ENCODE measurements at regions not wholly inside any gene's neighbourhood (a gene's known extent, or its start where the extent isn't known, plus 50 kb on each side); places are given as distances from the start of the nearest gene placed in this dataset.

DNA sequence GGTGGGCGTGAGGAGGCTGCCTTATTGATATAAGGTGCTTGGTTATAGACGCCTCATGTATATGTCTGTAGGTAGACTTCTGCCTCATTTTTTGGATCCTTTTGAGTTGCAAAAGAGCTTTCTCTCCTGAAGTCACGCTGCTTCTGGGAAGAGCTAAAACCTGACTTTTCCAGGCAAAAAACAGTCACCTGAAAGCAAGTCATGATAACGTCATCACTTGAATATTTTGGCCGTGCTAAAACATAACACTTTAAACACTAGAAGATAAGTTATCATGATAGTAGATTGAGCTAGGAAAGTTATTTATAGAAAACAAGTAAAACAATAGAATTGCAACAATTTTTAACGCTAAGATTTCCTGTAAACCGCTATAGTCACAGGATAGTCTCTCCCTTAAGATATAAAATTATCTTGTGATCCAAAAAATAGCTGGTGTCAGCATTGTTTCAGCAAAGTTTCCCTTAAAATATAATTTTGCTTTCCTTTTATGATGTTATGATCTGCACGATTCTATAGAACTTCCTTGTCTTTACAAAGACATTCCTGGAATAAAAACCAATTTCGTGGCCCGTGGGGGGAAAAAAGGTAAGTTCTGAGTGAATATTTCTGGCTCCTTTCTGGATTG lies 69.0 kb upstream of the AKAP12 start:
- TF ChIP-seq, protein P1, sequence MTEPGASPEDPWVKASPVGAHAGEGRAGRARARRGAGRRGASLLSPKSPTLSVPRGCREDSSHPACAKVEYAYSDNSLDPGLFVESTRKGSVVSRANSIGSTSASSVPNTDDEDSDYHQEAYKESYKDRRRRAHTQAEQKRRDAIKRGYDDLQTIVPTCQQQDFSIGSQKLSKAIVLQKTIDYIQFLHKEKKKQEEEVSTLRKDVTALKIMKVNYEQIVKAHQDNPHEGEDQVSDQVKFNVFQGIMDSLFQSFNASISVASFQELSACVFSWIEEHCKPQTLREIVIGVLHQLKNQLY (CRISPR knock-in tag; IDR thresholded peaks at IDR 0.05), result no peak
- TF ChIP-seq ZNF232 (CRISPR knock-in tag; IDR thresholded peaks at IDR 0.05) (no peak), JUN (CRISPR knock-in tag; IDR thresholded peaks at IDR 0.05) (no peak), ZBTB21 (CRISPR knock-in tag; IDR thresholded peaks at IDR 0.05; ENCODE audit: borderline replicate concordance) (no peak), ZNF423 (CRISPR knock-in tag; IDR thresholded peaks at IDR 0.05) (no peak)
- TF ChIP-seq, protein P2, sequence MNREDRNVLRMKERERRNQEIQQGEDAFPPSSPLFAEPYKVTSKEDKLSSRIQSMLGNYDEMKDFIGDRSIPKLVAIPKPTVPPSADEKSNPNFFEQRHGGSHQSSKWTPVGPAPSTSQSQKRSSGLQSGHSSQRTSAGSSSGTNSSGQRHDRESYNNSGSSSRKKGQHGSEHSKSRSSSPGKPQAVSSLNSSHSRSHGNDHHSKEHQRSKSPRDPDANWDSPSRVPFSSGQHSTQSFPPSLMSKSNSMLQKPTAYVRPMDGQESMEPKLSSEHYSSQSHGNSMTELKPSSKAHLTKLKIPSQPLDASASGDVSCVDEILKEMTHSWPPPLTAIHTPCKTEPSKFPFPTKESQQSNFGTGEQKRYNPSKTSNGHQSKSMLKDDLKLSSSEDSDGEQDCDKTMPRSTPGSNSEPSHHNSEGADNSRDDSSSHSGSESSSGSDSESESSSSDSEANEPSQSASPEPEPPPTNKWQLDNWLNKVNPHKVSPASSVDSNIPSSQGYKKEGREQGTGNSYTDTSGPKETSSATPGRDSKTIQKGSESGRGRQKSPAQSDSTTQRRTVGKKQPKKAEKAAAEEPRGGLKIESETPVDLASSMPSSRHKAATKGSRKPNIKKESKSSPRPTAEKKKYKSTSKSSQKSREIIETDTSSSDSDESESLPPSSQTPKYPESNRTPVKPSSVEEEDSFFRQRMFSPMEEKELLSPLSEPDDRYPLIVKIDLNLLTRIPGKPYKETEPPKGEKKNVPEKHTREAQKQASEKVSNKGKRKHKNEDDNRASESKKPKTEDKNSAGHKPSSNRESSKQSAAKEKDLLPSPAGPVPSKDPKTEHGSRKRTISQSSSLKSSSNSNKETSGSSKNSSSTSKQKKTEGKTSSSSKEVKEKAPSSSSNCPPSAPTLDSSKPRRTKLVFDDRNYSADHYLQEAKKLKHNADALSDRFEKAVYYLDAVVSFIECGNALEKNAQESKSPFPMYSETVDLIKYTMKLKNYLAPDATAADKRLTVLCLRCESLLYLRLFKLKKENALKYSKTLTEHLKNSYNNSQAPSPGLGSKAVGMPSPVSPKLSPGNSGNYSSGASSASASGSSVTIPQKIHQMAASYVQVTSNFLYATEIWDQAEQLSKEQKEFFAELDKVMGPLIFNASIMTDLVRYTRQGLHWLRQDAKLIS (CRISPR knock-in tag; IDR thresholded peaks at IDR 0.05; ENCODE audit: borderline replicate concordance), result no peak
- TF ChIP-seq, protein P3, sequence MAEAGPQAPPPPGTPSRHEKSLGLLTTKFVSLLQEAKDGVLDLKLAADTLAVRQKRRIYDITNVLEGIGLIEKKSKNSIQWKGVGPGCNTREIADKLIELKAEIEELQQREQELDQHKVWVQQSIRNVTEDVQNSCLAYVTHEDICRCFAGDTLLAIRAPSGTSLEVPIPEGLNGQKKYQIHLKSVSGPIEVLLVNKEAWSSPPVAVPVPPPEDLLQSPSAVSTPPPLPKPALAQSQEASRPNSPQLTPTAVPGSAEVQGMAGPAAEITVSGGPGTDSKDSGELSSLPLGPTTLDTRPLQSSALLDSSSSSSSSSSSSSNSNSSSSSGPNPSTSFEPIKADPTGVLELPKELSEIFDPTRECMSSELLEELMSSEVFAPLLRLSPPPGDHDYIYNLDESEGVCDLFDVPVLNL (CRISPR knock-in tag; IDR thresholded peaks at IDR 0.05; ENCODE audit: borderline replicate concordance, low read depth), result no peak
- TF ChIP-seq, protein P4, sequence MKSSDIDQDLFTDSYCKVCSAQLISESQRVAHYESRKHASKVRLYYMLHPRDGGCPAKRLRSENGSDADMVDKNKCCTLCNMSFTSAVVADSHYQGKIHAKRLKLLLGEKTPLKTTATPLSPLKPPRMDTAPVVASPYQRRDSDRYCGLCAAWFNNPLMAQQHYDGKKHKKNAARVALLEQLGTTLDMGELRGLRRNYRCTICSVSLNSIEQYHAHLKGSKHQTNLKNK (CRISPR knock-in tag; IDR thresholded peaks at IDR 0.05), result no peak
- Mint-ChIP-seq H3K4me1 (peaks cover 10% of the 10 kb centered on the region; the same call in 1 of the 2 replicates), H3K9me3 (no peaks in the 10 kb centered on the region), H3K27me3 (ENCODE audit: low read depth) (no peaks in the 10 kb centered on the region), H3K4me3 (no peak overlapping the region), H3K27ac (no peak overlapping the region), H3K36me3 (no peaks in the 10 kb centered on the region)
- POLR2A ChIA-PET, result no interaction called here
- CTCF ChIA-PET, result interaction anchor here (0.6 kb wide), 1 partner anchor 94 kb away, joined by 3 read pairs; no protein-coding TSS in a partner anchor
- ATAC-seq, result no peak
- DNase-seq (ENCODE audit: low spot score), result no peak

DNA sequence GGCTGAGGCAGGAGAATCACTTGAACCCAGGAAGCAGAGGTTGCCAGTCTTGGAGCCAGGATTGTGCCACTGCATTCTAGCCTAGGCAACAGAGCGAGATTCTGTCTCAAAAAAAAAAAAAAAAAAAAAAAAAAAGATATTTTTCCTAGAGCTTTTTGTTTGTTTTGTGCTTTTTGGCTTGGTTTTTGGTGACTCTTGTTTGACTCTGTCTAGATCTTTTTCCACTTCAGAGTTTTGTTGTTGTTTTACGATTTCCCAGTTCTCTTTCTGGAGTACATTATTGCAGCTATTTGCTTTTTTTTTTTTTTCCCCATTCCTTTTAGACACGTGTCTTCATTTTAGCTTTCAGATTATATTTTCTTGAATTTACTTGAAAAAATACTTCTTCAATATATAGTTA lies 67.0 kb upstream of the AKAP12 start:
- Mint-ChIP-seq H3K4me1 (peaks cover 9% of the 10 kb centered on the region; the same call in 1 of the 2 replicates), H3K36me3 (no peaks in the 10 kb centered on the region), H3K9me3 (no peaks in the 10 kb centered on the region), H3K27ac (no peak overlapping the region), H3K4me3 (no peak overlapping the region), H3K27me3 (ENCODE audit: low read depth) (no peaks in the 10 kb centered on the region)
- ATAC-seq (no peak), DNase-seq (ENCODE audit: low spot score) (no peak)
- CTCF ChIA-PET, result no interaction called here
- POLR2A ChIA-PET, result interaction anchor here (0.6 kb wide), 1 partner anchor 159 kb away, joined by 7 read pairs; no protein-coding TSS in a partner anchor
- TF ChIP-seq ZNF423 (CRISPR knock-in tag; IDR thresholded peaks at IDR 0.05), result no peak
- TF ChIP-seq, protein P5, sequence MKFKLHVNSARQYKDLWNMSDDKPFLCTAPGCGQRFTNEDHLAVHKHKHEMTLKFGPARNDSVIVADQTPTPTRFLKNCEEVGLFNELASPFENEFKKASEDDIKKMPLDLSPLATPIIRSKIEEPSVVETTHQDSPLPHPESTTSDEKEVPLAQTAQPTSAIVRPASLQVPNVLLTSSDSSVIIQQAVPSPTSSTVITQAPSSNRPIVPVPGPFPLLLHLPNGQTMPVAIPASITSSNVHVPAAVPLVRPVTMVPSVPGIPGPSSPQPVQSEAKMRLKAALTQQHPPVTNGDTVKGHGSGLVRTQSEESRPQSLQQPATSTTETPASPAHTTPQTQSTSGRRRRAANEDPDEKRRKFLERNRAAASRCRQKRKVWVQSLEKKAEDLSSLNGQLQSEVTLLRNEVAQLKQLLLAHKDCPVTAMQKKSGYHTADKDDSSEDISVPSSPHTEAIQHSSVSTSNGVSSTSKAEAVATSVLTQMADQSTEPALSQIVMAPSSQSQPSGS (CRISPR knock-in tag; IDR thresholded peaks at IDR 0.05; ENCODE audit: borderline replicate concordance, low read depth), result no peak
- TF ChIP-seq, protein P2 (CRISPR knock-in tag; IDR thresholded peaks at IDR 0.05; ENCODE audit: borderline replicate concordance), result no peak

All from WTC11 (cell line).